BJ (cell line): ENCODE measurements at regions not wholly inside any gene's neighbourhood (a gene's known extent, or its start where the extent isn't known, plus 50 kb on each side); places are given as distances from the start of the nearest gene placed in this dataset.
"Not testable (repeated sequence)": the region's sequence is repeated elsewhere in the genome, so short reads cannot be mapped to it uniquely, and the experiment has no call there.

Experiments used
- CTCF ChIA-PET: fragments of 350-600 bp; formaldehyde crosslinking; extraction: SDS; loops from one replicate; lab custom pipeline; 2021; ENCODE audit warnings: antibody characterized with exemption, inconsistent platforms; lab: Yijun Ruan, JAX
- POLR2A ChIA-PET: fragments of 300-600 bp; sonication (Branson Sonifier 250); formaldehyde crosslinking; extraction: SDS; loops from one replicate; lab custom pipeline; 2021; ENCODE audit warnings: antibody characterized with exemption; lab: Charles Lee
- DNase-seq: peaks from one replicate; pipeline ENCODE4 v3.0.0-alpha.2; 2011; ENCODE audit warnings: low read depth
- H3K27me3 ChIP-seq: 2 replicates; pipeline ENCODE4 v1.6.0; 2011; ENCODE audit warnings: low read length; ENCODE audit not compliant: control insufficient read depth, insufficient read depth
- H3K36me3 ChIP-seq: 2 replicates; pipeline ENCODE4 v1.5.1; 2011; ENCODE audit warnings: low read length; ENCODE audit not compliant: control insufficient read depth, insufficient read depth
- H3K4me3 ChIP-seq: 2 replicates; pipeline ENCODE4 v1.5.1; 2011; ENCODE audit warnings: low read depth, mild to moderate bottlenecking, control low read depth, low read length
- TF ChIP-seq, protein P1 (sequence below): IDR thresholded peaks from 2 replicates; pipeline ENCODE4 v1.5.1; 2011; ENCODE audit warnings: low read depth, mild to moderate bottlenecking, control low read depth, inconsistent platforms, low read length, moderate library complexity; ENCODE audit not compliant: insufficient read depth

DNA sequence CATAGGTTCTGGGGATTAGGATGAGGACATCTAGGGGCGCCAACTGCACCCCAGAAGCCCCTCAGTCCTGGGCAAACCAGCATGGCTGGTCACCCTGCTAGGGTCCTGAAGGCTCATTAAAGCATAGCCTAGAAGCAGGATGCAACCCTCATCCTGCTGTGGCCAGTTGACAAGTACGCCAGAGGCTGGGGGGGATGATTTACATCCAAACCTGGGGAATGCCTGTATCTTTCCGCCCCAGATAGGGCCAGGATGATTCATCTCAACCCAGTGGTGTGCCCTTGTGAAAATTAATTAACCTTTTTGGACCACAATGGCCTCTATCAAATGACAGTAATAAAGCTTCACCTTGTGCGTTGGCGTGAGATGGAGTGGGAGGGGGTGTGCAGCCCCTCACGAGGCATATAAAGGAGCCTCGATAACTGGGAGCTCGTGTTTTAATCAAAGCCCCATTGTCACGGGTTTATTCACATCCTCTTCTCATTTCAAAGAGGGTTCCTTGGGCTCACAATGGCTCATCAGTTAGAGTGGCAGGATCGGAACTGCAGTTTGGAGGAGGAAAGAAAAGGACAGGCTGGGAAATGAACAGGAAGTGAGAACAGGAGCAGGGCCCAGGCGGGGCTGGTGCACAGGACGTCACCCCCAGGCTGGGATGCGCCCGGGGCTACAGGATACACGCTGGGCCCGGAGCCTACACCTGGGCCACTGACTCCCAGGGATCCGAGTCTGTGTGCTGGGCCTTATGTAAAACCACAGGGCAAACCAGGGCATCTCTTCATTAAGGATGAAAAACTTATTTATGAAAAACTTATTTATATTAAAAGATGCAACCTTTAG lies 121.8 kb upstream of the PHACTR3 start:
- ChIA-PET CTCF (interaction anchor here (2.4 to 3.2 kb wide), 2 partner anchors 13 kb away, joined by 10 to 16 read pairs; no protein-coding TSS in a partner anchor), POLR2A (no interaction called here)
- Histone ChIP-seq H3K36me3 (no peaks in the 10 kb centered on the region), H3K27me3 (no peaks in the 10 kb centered on the region), H3K4me3 (no peak overlapping the region)
- no peak for DNase-seq
- TF ChIP-seq, protein P1, sequence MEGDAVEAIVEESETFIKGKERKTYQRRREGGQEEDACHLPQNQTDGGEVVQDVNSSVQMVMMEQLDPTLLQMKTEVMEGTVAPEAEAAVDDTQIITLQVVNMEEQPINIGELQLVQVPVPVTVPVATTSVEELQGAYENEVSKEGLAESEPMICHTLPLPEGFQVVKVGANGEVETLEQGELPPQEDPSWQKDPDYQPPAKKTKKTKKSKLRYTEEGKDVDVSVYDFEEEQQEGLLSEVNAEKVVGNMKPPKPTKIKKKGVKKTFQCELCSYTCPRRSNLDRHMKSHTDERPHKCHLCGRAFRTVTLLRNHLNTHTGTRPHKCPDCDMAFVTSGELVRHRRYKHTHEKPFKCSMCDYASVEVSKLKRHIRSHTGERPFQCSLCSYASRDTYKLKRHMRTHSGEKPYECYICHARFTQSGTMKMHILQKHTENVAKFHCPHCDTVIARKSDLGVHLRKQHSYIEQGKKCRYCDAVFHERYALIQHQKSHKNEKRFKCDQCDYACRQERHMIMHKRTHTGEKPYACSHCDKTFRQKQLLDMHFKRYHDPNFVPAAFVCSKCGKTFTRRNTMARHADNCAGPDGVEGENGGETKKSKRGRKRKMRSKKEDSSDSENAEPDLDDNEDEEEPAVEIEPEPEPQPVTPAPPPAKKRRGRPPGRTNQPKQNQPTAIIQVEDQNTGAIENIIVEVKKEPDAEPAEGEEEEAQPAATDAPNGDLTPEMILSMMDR, result no peak

DNA sequence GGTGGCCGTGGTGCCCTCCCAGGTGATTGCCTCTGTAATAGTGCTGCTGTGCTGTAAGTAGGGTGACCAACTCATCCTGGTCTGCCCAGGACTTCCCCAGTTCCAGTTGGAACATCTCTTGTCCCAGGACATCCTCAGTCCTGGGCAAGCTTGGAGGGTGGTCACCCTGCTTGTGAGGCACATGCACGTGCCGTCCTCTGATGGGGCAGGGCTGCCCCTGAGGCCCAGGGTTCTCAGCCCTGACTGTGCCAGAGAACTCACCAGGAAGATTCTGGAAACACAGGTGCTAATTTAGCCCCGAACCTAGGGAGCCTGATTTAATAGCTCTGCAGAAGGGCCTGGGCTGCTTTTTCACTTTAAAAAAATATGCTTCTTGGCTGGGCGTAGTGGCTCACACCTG lies 120.9 kb upstream of the PHACTR3 start:
- CTCF ChIA-PET, result interaction anchor here (2.4 kb wide), 1 partner anchor 12 kb away, joined by 10 read pairs; no protein-coding TSS in a partner anchor
- TF ChIP-seq, protein P1, result no peak
- H3K36me3 ChIP-seq, result no peaks in the 10 kb centered on the region

DNA sequence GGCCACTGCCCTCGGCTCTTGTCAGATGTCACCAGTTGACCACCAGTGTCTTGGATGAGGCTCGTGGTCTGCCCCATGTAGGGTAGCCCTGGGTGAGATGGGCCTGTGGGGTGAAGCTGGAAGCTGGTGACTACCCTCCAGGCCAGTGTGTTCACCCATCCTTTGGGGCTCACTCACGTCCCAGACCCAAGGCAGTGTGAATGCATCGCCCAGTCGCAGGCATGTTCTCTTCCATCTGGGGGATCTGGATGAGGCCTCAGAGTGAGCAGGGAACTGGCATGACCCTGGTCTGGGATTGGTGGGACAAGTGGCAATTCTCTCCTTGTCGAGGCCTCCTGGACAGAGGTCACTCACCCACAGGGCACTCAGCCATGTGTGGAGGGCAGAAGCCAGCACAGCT lies 120.1 kb upstream of the PHACTR3 start:
- ChIA-PET POLR2A (no interaction called here), CTCF (interaction anchor here (0.9 to 2.4 kb wide), 2 partner anchors 8 to 12 kb away, joined by 3 to 10 read pairs; no protein-coding TSS in a partner anchor)
- DNase-seq, result no peak
- TF ChIP-seq, protein P1, result no peak
- H3K27me3 ChIP-seq, result no peaks in the 10 kb centered on the region
- H3K4me3 ChIP-seq, result no peak overlapping the region
- no peaks in the 10 kb centered on the region for H3K36me3 ChIP-seq

More for the DNA sequence above, 120.9 kb upstream of the PHACTR3 start:
- no peaks in the 10 kb centered on the region for H3K27me3 ChIP-seq
- H3K4me3 ChIP-seq, result no peak overlapping the region
- no peak for DNase-seq
- POLR2A ChIA-PET, result interaction anchor here (0.5 kb wide), 1 partner anchor 9 kb away, joined by 4 read pairs; no protein-coding TSS in a partner anchor

DNA sequence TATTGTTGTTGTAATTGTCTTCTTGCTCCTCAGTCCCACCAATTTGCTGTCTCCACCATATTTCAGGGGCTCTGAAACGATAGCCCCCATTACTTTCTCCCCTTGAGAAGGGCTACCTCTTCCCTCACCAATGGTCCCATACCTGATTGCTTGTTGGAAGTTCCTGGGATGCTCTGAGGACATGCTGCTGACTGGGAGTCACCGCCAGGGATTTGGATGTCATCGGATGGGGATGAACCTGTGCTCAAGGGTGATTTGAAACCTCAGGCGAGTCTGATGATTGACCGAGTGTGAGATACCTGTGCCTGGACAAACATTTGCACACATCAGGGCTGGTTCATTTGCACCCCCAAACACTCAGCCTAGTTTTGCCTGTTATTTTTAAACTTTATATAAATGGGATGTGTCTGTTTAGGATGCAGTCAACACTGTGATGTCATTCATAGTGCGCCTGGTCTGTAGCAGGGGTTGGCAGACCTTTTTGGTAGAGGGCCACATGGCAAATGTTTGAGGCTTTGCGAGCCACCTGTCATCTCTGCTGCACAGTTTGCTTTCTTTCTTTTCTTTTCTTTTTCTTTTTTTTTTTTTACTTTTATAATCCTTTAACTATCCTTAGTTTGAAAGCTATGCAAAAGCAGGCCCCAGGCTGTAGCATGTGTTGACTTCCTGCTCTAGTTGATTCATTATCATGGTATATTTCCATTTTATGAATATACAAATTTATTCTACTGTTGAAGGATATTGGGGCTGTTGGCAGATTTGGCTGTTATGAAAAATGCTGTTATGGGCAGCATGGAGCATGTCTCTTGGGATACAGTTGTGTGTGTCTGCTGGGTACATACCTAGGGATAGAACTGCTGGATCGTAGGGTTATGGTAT lies 118.5 kb upstream of the PHACTR3 start:
- no peaks in the 10 kb centered on the region for H3K36me3 ChIP-seq
- ChIA-PET POLR2A (no interaction called here), CTCF (interaction anchor here (2.3 kb wide), 1 partner anchor 10 kb away, joined by 8 read pairs; no protein-coding TSS in a partner anchor)

DNA sequence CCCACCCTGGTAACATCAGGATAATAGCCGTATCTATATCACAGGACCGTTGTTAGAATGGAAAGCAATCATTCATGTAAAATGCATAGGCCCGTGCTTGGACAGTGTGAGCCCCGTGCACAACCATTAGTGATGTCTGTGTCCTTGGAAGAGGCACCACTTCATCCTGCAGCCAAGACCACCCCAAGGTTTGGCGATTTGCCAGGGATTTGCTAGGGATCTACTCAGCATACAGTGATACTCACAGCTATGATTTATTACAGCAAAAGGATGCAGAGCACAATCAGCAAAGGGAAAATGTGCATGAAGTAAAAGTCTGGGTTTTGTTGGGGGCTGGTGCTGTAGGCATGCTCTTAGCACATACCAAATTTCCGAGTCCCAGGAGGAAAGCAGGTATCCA lies 115.9 kb upstream of the PHACTR3 start:
- H3K4me3 ChIP-seq, DNase-seq, H3K36me3 ChIP-seq, POLR2A ChIA-PET, H3K27me3 ChIP-seq, CTCF ChIA-PET: not testable (repeated sequence)

More for the DNA sequence above, 118.5 kb upstream of the PHACTR3 start:
- no peak for DNase-seq
- Histone ChIP-seq H3K4me3 (no peak overlapping the region), H3K27me3 (no peaks in the 10 kb centered on the region)
- TF ChIP-seq, protein P1, result no peak

DNA sequence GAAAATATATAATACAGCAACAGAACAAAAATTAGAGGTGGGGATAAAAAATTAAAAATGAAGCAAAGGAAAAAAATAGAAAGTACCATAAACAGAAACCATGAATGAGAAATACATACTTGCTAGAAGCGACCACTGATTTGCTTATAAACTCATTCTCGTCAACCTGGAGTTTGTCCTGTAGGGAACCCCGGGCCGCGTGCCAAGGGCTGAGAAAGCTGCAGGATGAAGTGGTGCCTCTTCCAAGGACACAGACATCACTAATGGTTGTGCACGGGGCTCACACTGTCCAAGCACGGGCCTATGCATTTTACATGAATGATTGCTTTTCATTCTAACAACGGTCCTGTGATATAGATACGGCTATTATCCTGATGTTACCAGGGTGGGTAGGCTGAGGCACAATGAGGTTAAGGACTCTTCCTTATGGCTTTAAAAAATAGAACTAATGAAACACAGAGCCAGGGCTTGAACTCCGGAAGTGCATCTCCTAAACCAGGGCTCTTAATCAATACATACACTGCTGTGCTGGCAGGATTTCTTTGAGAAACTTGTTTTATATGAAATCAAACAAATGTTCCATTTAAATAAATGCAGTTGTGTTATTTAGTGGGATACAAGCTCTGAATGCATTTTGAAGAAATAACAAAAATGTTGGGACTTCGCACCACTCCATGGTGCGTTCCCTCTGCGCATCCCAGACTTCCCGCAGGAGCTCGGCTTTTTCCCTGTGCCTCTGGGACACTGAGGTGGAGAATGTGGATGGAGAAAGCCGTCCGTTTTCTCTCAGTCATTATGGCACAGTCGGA lies 113.9 kb upstream of the PHACTR3 start:
- H3K27me3 ChIP-seq, H3K36me3 ChIP-seq, POLR2A ChIA-PET, CTCF ChIA-PET, H3K4me3 ChIP-seq, DNase-seq: not testable (repeated sequence)
